HL-60/S4 treated with phorbol 12-myristate 13-acetate at 8.2 ng/mL for 4 days and 3 days (cell line): ENCODE measurements at regions not wholly inside any gene's neighbourhood (a gene's known extent, or its start where the extent isn't known, plus 50 kb on each side); places are given as distances from the start of the nearest gene placed in this dataset.

Source experiments
- in situ Hi-C: fragments of 300-500 bp; cut with MboI; formaldehyde crosslinking; loops from 2 replicates; pipeline ENCODE4 v1.15.0; 2022; ENCODE audit warnings: low sequenced_read_pairs

DNA sequence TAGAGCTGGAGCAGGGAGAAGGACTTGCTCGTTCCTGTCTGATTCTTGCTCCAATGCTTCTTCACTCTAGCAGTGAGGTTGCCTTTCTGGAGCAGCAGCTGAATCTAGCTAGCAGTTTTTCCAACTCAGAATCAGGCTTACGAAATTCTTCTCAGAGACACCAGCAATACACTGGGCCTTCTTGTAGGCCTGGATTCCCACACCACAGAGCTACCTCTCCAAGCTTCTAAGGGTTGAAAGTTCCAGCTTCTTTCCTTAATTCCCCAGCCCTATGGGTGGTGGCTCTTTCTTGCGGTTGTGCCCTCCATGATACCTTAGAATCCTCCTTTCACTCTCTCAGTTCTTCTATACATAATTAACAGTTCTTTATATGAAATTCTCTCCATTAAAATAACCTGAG is 586.6 kb downstream of the INHBA start:
- in situ Hi-C loops, result no loop called here

DNA sequence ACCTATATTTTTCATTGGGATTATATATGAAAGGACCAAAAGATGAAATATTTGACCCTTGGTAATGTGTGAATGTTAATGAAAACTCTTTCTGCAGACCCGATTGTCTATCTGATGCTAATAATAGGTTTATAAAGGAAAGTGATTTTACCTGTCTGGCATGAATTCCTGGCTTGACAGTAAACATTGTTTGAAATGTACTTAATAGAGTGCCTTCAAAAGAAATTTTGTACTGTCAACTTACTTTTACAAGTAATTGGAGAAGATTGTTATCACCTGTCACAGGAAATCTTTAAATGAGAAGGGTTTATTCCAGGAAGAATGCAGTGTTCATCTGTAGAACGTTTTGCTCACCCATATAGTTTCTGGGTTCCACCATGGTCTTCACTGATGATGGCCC is 588.2 kb downstream of the INHBA start:
- in situ Hi-C loops, result no loop called here

DNA sequence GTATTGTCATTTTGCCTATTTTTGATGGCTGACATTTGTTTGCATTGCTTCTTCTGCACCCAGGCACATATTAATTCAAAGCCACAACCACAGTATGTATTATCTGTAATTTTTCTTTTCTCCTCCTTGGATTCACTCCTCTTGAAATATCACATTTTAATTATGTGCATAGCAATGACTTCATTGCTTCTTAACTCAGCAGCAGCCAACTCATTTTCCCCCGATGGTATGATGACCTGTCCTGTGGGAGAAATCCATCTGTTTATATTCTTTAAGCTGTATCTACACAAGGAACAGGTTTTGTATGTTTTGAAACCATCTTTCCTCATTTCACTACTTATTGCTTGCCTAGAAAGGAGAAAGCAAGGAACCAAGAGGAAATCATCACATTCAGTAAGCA is 588.8 kb downstream of the INHBA start:
- in situ Hi-C loops, result no loop called here

GRCh38 chr7:41113719-41114118 is 589.2 kb downstream of the INHBA start:
- in situ Hi-C loops, result no loop called here

GRCh38 chr7:41110186-41110585 is 592.7 kb downstream of the INHBA start:
- in situ Hi-C loops, result no loop called here

DNA sequence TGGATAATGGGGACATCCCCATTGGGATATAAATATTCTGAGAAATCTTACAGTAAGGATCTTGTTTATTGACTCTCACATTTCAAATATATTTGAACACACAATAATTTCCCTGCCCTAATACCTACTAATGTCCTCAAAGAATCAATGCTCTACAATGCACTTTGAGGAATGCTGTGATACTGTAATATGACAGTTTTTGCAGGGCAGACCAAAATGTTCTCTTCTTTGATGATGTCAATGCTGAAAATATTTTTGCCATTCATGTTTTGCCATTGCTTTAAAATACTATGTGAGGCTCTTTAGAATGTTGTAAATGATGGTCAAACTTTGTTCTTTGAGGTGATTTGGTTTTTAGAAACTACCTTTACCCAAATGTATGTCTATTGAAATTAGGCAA is 594.1 kb downstream of the INHBA start:
- in situ Hi-C loops, result no loop called here

DNA sequence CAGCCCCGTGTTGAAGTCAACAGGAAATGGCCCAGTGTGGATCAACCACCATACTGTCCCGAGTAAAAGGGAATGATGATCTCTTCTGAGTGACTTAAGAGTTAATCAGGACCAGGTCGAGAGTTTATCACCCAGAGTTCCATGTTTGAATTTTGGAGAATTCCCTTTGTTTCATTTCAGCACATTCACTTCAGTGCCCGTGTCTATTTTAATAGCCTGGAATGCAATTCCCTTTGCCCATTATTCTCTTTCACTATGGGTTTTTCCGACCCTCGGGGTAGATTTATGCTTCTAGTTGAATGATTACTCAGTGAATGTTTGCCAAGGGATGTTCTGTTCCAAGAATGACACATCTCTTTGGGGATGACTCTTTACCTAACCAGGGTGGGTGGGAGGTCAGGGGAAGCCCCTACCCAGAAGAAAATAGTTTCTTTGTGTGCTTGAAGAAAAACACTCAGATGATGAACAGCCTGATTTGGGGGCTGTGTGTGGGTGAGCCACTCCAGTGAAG is 594.9 kb downstream of the INHBA start:
- in situ Hi-C loops, result no loop called here

GRCh38 chr7:41107330-41107937 is 595.5 kb downstream of the INHBA start:
- in situ Hi-C loops, result no loop called here

- in situ Hi-C loops, result no loop called here
Measured at GRCh38 chr7:41104631-41105030, 598.3 kb downstream of the INHBA start.

GRCh38 chr7:41103331-41103730 is 599.6 kb downstream of the INHBA start:
- in situ Hi-C loops, result no loop called here

- in situ Hi-C loops, result no loop called here
Measured at GRCh38 chr7:41098846-41099245, 604.0 kb downstream of the INHBA start.

DNA sequence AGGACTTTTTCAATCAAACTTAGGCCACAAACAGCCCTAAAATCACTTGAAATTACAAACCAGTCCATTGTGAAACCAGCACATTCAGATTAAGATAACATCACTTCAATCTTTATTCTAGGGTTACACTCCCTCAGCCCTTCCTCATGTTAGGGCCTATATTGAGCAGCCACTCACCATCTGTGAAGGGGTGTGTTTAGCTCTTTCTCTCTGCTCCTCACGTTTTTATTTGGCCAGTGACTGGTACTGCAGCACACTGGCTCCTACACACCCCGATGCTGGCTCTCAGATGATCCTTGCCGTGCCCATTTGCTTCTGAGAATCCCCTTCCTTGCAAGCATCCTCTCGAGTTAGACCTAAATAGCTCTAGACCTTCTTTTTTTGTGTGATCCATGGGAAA is 604.5 kb downstream of the INHBA start:
- in situ Hi-C loops, result no loop called here

DNA sequence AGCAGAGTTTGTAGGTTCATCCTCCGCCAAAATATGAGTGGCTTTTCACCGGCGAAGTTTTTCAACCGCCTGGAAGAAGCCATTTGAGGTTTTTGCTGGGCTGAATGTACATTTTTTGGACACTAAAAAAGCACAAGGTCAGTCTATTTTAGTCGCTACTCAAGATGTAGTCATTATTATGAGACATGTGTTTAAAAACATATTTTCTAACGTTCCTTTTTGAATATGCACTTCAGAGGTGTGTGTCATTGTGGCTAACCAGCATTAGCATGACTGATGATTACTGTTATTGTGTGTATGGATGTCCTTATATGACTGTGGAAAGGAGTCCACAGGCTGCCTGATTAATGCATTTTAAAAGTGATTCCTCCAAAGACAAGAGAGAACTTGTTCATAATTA is 605.4 kb downstream of the INHBA start:
- in situ Hi-C loops, result no loop called here

GRCh38 chr7:41096917-41097316 is 606.0 kb downstream of the INHBA start:
- in situ Hi-C loops, result no loop called here

GRCh38 chr7:41093141-41093540 is 609.7 kb downstream of the INHBA start:
- in situ Hi-C loops, result no loop called here

DNA sequence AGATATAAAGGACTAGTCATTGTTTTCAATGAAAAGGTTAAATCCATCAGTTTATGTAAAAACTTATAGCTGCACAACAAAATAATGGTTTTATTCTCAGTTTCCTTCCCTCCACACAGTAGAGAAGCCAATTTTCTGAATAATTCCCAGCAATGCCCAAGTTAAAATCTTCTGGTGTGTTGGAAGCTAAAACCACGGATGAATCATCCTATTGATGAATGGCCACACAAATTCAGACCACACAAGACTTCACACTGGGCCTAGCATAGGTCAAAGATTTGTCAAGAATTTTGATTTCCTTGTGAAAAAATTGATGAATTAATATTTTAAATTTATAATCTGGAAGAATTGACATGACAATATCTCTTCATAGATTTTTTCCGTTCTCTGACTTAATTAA is 617.6 kb downstream of the INHBA start:
- in situ Hi-C loops, result no loop called here

DNA sequence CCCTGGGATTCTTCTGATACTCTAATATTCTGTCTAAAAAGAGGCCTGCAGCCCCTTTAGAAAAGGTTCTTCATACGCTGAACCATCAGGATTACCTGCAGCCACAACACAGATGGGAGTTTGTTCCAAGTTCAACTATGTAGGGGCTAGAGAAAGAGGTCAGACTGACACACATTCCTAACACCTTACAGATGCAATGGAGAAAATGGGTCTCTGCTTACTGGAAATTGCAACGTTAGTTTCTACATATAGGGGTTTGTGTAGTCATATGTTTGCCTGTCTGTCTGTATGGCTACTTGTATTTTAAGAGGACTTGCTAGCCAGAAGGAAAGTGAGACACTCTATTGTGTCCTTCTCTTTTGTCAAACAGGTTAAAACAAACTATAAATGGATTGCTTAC is 618.5 kb downstream of the INHBA start:
- in situ Hi-C loops, result no loop called here

DNA sequence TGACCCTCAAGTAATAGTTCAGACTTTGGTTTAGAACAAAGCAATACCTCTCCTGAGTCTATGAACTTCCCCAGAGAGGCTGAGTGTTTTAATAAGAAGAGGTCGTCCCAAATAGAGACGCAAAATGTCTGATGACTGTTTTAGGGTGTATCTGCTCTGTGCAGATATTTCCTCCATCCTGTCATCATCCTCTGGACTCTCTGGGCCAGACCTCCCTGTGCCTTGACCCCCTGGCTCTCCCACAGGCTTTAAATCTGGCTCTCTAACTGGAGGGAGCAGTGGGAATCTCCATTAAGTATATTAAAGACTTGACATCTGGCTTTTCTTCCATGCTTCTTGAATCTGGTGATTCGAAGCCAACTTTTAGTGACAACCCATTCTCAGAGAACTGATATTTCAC is 633.3 kb downstream of the INHBA start:
- in situ Hi-C loops, result no loop called here

GRCh38 chr7:41067576-41067975 is 635.3 kb downstream of the INHBA start:
- in situ Hi-C loops, result no loop called here

DNA sequence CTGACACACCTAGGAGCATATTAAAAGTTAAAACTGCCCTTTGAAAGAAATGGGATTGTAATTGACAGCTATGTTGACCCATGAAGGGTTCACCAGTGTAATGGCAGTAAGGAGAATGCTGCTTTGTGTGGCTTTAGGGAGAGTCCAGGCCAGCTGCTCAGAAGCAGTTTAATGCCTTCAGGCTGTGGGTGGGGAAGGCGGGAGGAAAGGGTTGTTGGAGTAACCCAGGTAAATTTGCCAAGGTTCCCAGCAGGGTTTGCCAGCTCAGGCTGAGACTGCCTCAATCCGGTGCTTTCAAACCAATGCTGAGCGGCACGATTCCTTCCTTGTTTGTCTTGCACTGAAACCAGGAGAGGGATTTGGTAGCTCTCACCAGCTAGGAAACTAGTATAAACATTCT is 637.2 kb downstream of the INHBA start:
- in situ Hi-C loops, result no loop called here

GRCh38 chr7:41063116-41063515 is 639.8 kb downstream of the INHBA start:
- in situ Hi-C loops, result no loop called here

- in situ Hi-C loops, result no loop called here
Measured at GRCh38 chr7:41060796-41061195, 642.1 kb downstream of the INHBA start.

GRCh38 chr7:41059796-41060195 is 643.1 kb downstream of the INHBA start:
- in situ Hi-C loops, result no loop called here
